NCI-H82 treated with DMSO at 0.1 percent for 48 hours (cell line): ENCODE measurements at regions not wholly inside any gene's neighbourhood (a gene's known extent, or its start where the extent isn't known, plus 50 kb on each side); places are given as distances from the start of the nearest gene placed in this dataset.

Source experiments
- DNase-seq: peaks from one replicate; lab custom pipeline; 2025; ENCODE audit not compliant: unreplicated experiment; lab: John Stamatoyannopoulos, UW

- DNase-seq = no peak
Observed at GRCh38 chr3:190252080-190252479, 70.2 kb downstream of the CLDN1 start.

GRCh38 chr3:190249414-190249813, 72.8 kb downstream of the CLDN1 start:
- DNase-seq = no peak

- DNase-seq = no peak
Observed at GRCh38 chr3:190242147-190242546, 80.1 kb downstream of the CLDN1 start.

- DNase-seq = no peak
Observed at GRCh38 chr3:190239325-190239724, 82.9 kb downstream of the CLDN1 start.

GRCh38 chr3:190238871-190239270, 83.4 kb downstream of the CLDN1 start:
- no peak for DNase-seq

GRCh38 chr3:190234621-190235020, 87.6 kb downstream of the CLDN1 start:
- DNase-seq = no peak

- no peak for DNase-seq
Observed at GRCh38 chr3:190229632-190230424, 92.4 kb downstream of the CLDN1 start.

GRCh38 chr3:190227064-190227463, 95.2 kb downstream of the CLDN1 start:
- DNase-seq = no peak

GRCh38 chr3:190224863-190225692, 97.2 kb downstream of the CLDN1 start:
- no peak for DNase-seq

- DNase-seq = no peak
Observed at GRCh38 chr3:190224456-190224855, 97.8 kb downstream of the CLDN1 start.

GRCh38 chr3:190222916-190223315, 99.3 kb downstream of the CLDN1 start:
- no peak for DNase-seq

- DNase-seq = no peak
Observed at GRCh38 chr3:190222360-190222759, 99.9 kb downstream of the CLDN1 start.

- DNase-seq = no peak
Observed at GRCh38 chr3:190220362-190220761, 99.7 kb upstream of the P3H2 start.

GRCh38 chr3:190217081-190217480, 96.4 kb upstream of the P3H2 start:
- DNase-seq = no peak

- no peak for DNase-seq
Observed at GRCh38 chr3:190213727-190214126, 93.0 kb upstream of the P3H2 start.

- DNase-seq = no peak
Observed at GRCh38 chr3:190210608-190211007, 89.9 kb upstream of the P3H2 start.

- no peak for DNase-seq
Observed at GRCh38 chr3:190209533-190209932, 88.8 kb upstream of the P3H2 start.

- DNase-seq = no peak
Observed at GRCh38 chr3:190208196-190208595, 87.5 kb upstream of the P3H2 start.

- no peak for DNase-seq
Observed at GRCh38 chr3:190205739-190206138, 85.0 kb upstream of the P3H2 start.

- no peak for DNase-seq
Observed at GRCh38 chr3:190204200-190204599, 83.5 kb upstream of the P3H2 start.

GRCh38 chr3:190197346-190197763, 76.7 kb upstream of the P3H2 start:
- peak; percentile 37 for DNase-seq

GRCh38 chr3:190194506-190194905, 73.8 kb upstream of the P3H2 start:
- no peak for DNase-seq
